ENCODE measurements at regions not wholly inside any gene's neighbourhood (a gene's known extent, or its start where the extent isn't known, plus 50 kb on each side); places are given as distances from the start of the nearest gene placed in this dataset.
A peak's percentile ranks its signal among the peaks of the same experiment; 100 is the strongest.

- Histone ChIP-seq H3K27me3 (no peaks in the 10 kb centered on the region), H3K36me3 (no peaks in the 10 kb centered on the region), H2AFZ (replicated peaks) (no peak overlapping the region), H4K20me1 (ENCODE audit: low read depth) (no peaks in the 10 kb centered on the region), H3K27ac (no peak overlapping the region), H3K9ac (no peak overlapping the region), H3K79me2 (ENCODE audit: low read depth) (no peaks in the 10 kb centered on the region), H3K4me2 (no peak overlapping the region), H3K9me3 (ENCODE audit: low read depth) (no peaks in the 10 kb centered on the region), H3K4me3 (no peak overlapping the region), H3K4me1 (no peaks in the 10 kb centered on the region), H3F3A (ENCODE audit: low read depth) (no peaks in the 10 kb centered on the region)
- H3K9me3 Mint-ChIP-seq = peaks cover 2% of the 10 kb centered on the region
- no peak overlapping the region for H3K4me3 Mint-ChIP-seq
- no peaks in the 10 kb centered on the region for H3K36me3 Mint-ChIP-seq
- H3K27ac Mint-ChIP-seq = no peak overlapping the region
- H3K4me1 Mint-ChIP-seq = no peaks in the 10 kb centered on the region
- H3K27me3 Mint-ChIP-seq (ENCODE audit: insufficient read depth, low read depth) = no peaks in the 10 kb centered on the region
- TF ChIP-seq, protein P1, sequence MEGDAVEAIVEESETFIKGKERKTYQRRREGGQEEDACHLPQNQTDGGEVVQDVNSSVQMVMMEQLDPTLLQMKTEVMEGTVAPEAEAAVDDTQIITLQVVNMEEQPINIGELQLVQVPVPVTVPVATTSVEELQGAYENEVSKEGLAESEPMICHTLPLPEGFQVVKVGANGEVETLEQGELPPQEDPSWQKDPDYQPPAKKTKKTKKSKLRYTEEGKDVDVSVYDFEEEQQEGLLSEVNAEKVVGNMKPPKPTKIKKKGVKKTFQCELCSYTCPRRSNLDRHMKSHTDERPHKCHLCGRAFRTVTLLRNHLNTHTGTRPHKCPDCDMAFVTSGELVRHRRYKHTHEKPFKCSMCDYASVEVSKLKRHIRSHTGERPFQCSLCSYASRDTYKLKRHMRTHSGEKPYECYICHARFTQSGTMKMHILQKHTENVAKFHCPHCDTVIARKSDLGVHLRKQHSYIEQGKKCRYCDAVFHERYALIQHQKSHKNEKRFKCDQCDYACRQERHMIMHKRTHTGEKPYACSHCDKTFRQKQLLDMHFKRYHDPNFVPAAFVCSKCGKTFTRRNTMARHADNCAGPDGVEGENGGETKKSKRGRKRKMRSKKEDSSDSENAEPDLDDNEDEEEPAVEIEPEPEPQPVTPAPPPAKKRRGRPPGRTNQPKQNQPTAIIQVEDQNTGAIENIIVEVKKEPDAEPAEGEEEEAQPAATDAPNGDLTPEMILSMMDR (IDR thresholded peaks at IDR 0.05) = peak; percentile 67
- TF ChIP-seq EZH2phosphoT487 (IDR thresholded peaks at IDR 0.05) = no peak
- no peak for TF ChIP-seq EZH2 (IDR thresholded peaks at IDR 0.05)
- peak; percentile 61 for DNase-seq (ENCODE audit: low spot score)
These were observed 266.7 kb downstream of the CDH26 start for GRCh38 chr20:60224914-60225313.

GRCh38 chr20:60228255-60228654, 270.0 kb downstream of the CDH26 start:
- Histone ChIP-seq H3K27me3 (no peaks in the 10 kb centered on the region), H3K79me2 (ENCODE audit: low read depth) (no peaks in the 10 kb centered on the region), H3K9me3 (ENCODE audit: low read depth) (no peaks in the 10 kb centered on the region), H2AFZ (replicated peaks) (no peak overlapping the region), H3K4me2 (no peak overlapping the region), H3K27ac (no peak overlapping the region), H4K20me1 (ENCODE audit: low read depth) (no peaks in the 10 kb centered on the region), H3K36me3 (no peaks in the 10 kb centered on the region), H3K9ac (no peak overlapping the region), H3K4me1 (no peaks in the 10 kb centered on the region), H3K4me3 (no peak overlapping the region), H3F3A (ENCODE audit: low read depth) (no peaks in the 10 kb centered on the region)
- Mint-ChIP-seq H3K4me1 (no peaks in the 10 kb centered on the region), H3K27ac (no peak overlapping the region), H3K4me3 (no peak overlapping the region), H3K9me3 (peaks cover 6% of the 10 kb centered on the region), H3K27me3 (ENCODE audit: insufficient read depth, low read depth) (no peaks in the 10 kb centered on the region), H3K36me3 (no peaks in the 10 kb centered on the region)
- TF ChIP-seq EZH2phosphoT487 (IDR thresholded peaks at IDR 0.05) = no peak
- TF ChIP-seq, protein P1 (IDR thresholded peaks at IDR 0.05) = no peak
- TF ChIP-seq EZH2 (IDR thresholded peaks at IDR 0.05) = no peak
- DNase-seq (ENCODE audit: low spot score) = no peak

DNA sequence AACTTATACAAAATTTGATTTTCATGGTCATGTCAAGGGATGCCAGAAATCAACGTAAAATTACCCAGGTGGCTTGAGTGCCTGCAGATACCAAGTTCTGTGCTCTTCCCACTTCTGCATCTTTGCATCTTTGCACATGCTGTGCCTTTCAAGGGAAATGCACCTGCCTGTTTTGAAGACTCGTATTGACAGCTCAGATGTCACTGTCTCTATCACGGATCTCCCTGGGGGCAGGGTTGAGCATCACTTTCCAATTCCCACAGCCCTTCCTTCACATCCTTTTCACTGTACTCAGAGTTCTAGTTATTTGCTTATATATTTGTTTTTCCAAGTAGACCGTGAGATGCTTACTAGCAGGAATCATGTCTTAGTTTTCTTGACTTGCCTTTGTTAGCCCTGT, 274.2 kb downstream of the CDH26 start:
- H3K27me3 ChIP-seq = peaks cover 7% of the 10 kb centered on the region
- no peak overlapping the region for H3K27ac ChIP-seq
- H2AFZ ChIP-seq (replicated peaks) = no peak overlapping the region
- no peak overlapping the region for H3K4me3 ChIP-seq
- no peaks in the 10 kb centered on the region for H3K79me2 ChIP-seq (ENCODE audit: low read depth)
- no peaks in the 10 kb centered on the region for H3K4me1 ChIP-seq
- Mint-ChIP-seq H3K4me3 (no peak overlapping the region), H3K36me3 (no peaks in the 10 kb centered on the region), H3K27me3 (ENCODE audit: insufficient read depth, low read depth) (no peaks in the 10 kb centered on the region), H3K4me1 (no peaks in the 10 kb centered on the region), H3K9me3 (peaks cover 6% of the 10 kb centered on the region), H3K27ac (no peak overlapping the region)
- H3K36me3 ChIP-seq = no peaks in the 10 kb centered on the region
- H4K20me1 ChIP-seq (ENCODE audit: low read depth) = no peaks in the 10 kb centered on the region
- no peak for DNase-seq (ENCODE audit: low spot score)
- H3K9ac ChIP-seq = no peak overlapping the region
- no peak overlapping the region for H3K4me2 ChIP-seq
- H3K9me3 ChIP-seq (ENCODE audit: low read depth) = no peaks in the 10 kb centered on the region
- H3F3A ChIP-seq (ENCODE audit: low read depth) = no peaks in the 10 kb centered on the region
- no peak for TF ChIP-seq EZH2 (IDR thresholded peaks at IDR 0.05)
- no peak for TF ChIP-seq EZH2phosphoT487 (IDR thresholded peaks at IDR 0.05)
- TF ChIP-seq, protein P1 (IDR thresholded peaks at IDR 0.05) = no peak
